ENCODE measurements at regions not wholly inside any gene's neighbourhood (a gene's known extent, or its start where the extent isn't known, plus 50 kb on each side); places are given as distances from the start of the nearest gene placed in this dataset.

- no peak for TF ChIP-seq CTCF (IDR thresholded peaks at IDR 0.05; ENCODE audit: low read depth, low read length)
- TF ChIP-seq MYC (IDR thresholded peaks at IDR 0.05; ENCODE audit: low read depth, low read length) = no peak
- TF ChIP-seq POLR2A (IDR thresholded peaks at IDR 0.05; ENCODE audit: extremely low read depth, insufficient read length) = no peak
Observed at GRCh38 chr16:86034421-86034919, 135.5 kb downstream of the IRF8 start.
